RWPE2 (cell line): ENCODE measurements at regions not wholly inside any gene's neighbourhood (a gene's known extent, or its start where the extent isn't known, plus 50 kb on each side); places are given as distances from the start of the nearest gene placed in this dataset.

Experiments used
- ATAC-seq: fragments of 200-7000 bp; cut with Tn5 transposase; 3 replicates; pipeline ENCODE4 v1.9.1; 2021; ENCODE audit warnings: low read depth
- DNase-seq: peaks from one replicate; pipeline ENCODE4 v3.0.0-alpha.2; 2020; ENCODE audit warnings: low spot score
- H3K27ac ChIP-seq: fragments of 450-650 bp; 2 replicates; pipeline ENCODE4 v1.5.1; 2017; ENCODE audit warnings: mild to moderate bottlenecking; ENCODE audit not compliant: poor library complexity, severe bottlenecking
- H3K27me3 ChIP-seq: fragments of 250-450 bp; sonication (Bioruptor Pico); 2 replicates; pipeline ENCODE4 v1.5.1; 2021; ENCODE audit warnings: mild to moderate bottlenecking, moderate library complexity; ENCODE audit not compliant: insufficient read depth, poor library complexity, severe bottlenecking
- H3K36me3 ChIP-seq: fragments of 250-450 bp; sonication (Bioruptor Pico); 2 replicates; pipeline ENCODE4 v1.5.1; 2020; ENCODE audit warnings: low read depth, mild to moderate bottlenecking, moderate library complexity
- H3K4me1 ChIP-seq: fragments of 250-450 bp; sonication (Bioruptor Pico); 2 replicates; pipeline ENCODE4 v1.5.1; 2021; ENCODE audit warnings: mild to moderate bottlenecking, moderate library complexity; ENCODE audit not compliant: insufficient read depth, poor library complexity, severe bottlenecking
- H3K4me3 ChIP-seq: fragments of 250-450 bp; sonication (Bioruptor Pico); 2 replicates; pipeline ENCODE4 v1.5.1; 2021; ENCODE audit warnings: mild to moderate bottlenecking, moderate library complexity; ENCODE audit not compliant: severe bottlenecking
- H3K9me3 ChIP-seq: fragments of 250-450 bp; sonication (Bioruptor Pico); 2 replicates; pipeline ENCODE4 v1.5.1; 2021; ENCODE audit warnings: mild to moderate bottlenecking, moderate library complexity; ENCODE audit not compliant: severe bottlenecking
- CTCF ChIP-seq: fragments of 450-650 bp; IDR thresholded peaks from one replicate; pipeline ENCODE4 v1.5.1; 2017; ENCODE audit warnings: mild to moderate bottlenecking, moderate library complexity; ENCODE audit not compliant: poor library complexity, severe bottlenecking

GRCh38 chr11:24084956-24085355 lies 411.9 kb upstream of the LUZP2 start:
- Histone ChIP-seq H3K9me3 (no peaks in the 10 kb centered on the region), H3K36me3 (no peaks in the 10 kb centered on the region), H3K27ac (no peak overlapping the region), H3K4me1 (no peaks in the 10 kb centered on the region), H3K4me3 (no peak overlapping the region), H3K27me3 (no peaks in the 10 kb centered on the region)
- no peak for ATAC-seq
- no peak for TF ChIP-seq CTCF
- no peak for DNase-seq

GRCh38 chr11:24086921-24087320 lies 409.9 kb upstream of the LUZP2 start:
- Histone ChIP-seq H3K36me3 (no peaks in the 10 kb centered on the region), H3K27ac (no peak overlapping the region), H3K27me3 (no peaks in the 10 kb centered on the region), H3K4me1 (no peaks in the 10 kb centered on the region), H3K4me3 (no peak overlapping the region), H3K9me3 (no peaks in the 10 kb centered on the region)
- ATAC-seq (no peak), DNase-seq (no peak)
- TF ChIP-seq CTCF, result no peak

GRCh38 chr11:24091594-24091993 lies 405.3 kb upstream of the LUZP2 start:
- DNase-seq, result no peak
- Histone ChIP-seq H3K9me3 (no peaks in the 10 kb centered on the region), H3K4me1 (no peaks in the 10 kb centered on the region), H3K36me3 (no peaks in the 10 kb centered on the region), H3K27ac (no peak overlapping the region), H3K4me3 (no peak overlapping the region), H3K27me3 (no peaks in the 10 kb centered on the region)
- ATAC-seq, result no peak
- no peak for TF ChIP-seq CTCF

- Histone ChIP-seq H3K27me3 (no peaks in the 10 kb centered on the region), H3K36me3 (no peaks in the 10 kb centered on the region), H3K27ac (no peak overlapping the region), H3K4me3 (no peak overlapping the region), H3K4me1 (no peaks in the 10 kb centered on the region), H3K9me3 (no peaks in the 10 kb centered on the region)
- DNase-seq, result no peak
- TF ChIP-seq CTCF, result no peak
- ATAC-seq, result no peak
These were observed 403.5 kb upstream of the LUZP2 start for GRCh38 chr11:24093375-24093774.

GRCh38 chr11:24108609-24109008 lies 388.2 kb upstream of the LUZP2 start:
- Histone ChIP-seq H3K27ac (no peak overlapping the region), H3K9me3 (no peaks in the 10 kb centered on the region), H3K4me1 (no peaks in the 10 kb centered on the region), H3K4me3 (no peak overlapping the region), H3K36me3 (no peaks in the 10 kb centered on the region), H3K27me3 (peaks cover 2% of the 10 kb centered on the region)
- no peak for TF ChIP-seq CTCF
- ATAC-seq (no peak), DNase-seq (no peak)
